GM19395 (cell line): ENCODE measurements at regions not wholly inside any gene's neighbourhood (a gene's known extent, or its start where the extent isn't known, plus 50 kb on each side); places are given as distances from the start of the nearest gene placed in this dataset.

Experiments
- ATAC-seq: cut with Tn5 transposase; IDR thresholded peaks from one replicate; pipeline ENCODE4 v1.9.1; 2021; ENCODE audit warnings: mild to moderate bottlenecking, moderate library complexity; ENCODE audit not compliant: unreplicated experiment

DNA sequence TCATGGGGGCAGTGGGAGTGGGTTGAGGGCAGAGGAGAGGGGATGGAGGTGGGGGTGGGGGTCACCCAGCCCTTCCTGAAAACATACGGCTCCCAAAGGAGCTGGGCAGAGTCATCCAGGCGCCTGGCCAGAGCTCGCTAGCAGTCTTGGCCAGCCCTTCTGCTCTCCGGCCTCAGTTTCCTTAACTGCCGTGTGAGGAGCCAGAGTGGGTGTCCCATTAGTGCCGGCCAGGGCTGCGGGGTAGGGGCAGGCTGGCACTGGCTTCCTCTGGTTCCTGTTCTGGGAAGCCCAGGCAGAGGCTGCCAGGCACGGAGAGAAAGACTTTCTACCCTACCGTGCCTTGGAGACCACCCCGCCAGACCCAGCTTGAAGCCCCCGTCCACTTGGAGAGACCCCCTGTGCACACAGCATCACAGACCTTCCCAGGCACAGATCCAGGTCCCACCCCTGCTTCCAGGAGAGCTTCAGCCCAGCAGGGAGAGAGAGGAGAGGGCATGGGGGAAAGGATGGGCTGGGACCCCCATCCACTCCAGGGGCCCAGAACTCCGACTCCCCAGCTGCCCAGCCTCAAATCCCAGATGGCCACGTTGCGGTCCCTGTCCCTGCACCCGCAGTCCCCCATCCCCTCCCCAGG lies 93.3 kb downstream of the RFLNA start:
- no peak for ATAC-seq

DNA sequence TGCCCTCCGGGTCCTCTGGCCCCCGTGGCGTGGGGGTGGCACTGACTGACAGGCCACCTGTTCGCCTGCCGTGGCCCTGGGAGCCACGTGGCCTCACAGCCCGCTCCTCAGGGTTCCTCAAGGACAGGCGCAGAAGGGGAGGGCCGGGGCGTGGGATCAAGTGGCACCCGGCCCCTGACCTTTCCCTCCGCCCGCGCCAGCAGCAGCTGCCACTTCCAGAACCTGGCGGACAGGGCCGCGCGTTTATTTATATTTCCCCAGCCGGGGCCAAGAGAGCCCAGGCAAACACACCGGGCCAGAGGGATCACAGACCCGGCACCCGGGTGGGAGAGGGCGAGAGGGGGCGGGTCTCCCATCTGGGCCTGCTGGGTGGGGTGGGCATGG lies 92.6 kb downstream of the RFLNA start:
- ATAC-seq = no peak

DNA sequence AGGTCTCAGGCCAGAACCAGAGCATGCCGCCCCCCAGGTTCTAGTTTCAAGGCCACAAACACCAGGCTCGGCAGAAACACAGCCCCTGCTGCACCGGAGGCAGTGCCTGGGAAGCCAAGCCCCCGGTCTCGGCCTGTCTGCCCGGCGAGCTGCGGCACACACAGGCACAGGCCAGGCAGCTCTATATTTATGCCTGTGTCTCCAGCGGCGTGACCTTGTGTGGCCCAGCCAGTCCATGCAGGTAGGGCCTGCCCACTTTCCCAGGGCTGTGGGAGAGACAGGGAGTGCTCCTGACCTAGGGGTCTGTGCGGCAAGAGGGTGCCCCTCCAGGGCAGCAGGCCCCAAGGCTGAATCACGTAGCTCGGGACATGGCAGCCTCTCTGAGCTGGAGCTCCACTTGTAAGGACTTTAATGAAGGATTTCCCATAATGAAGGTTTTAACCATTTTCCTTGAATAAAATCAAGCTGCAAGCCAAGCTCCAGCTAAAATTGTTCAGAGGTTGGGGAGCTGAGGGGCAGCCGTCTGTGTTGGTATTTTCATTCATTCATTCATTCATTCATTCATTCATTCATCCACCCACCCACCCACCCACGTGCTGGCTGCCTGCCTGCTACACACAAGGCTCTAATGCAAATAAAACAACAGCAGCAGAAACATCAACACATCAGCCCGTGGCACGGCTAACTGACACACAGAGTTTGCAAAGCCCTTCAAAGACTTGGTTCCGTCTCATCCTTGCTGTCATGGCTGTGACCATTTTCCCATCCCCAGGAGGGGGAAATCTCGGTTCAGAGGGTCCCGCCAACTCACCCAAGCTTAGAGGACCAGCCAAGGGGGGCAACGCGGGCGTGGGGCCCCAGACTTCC lies 92.0 kb downstream of the RFLNA start:
- no peak for ATAC-seq

- ATAC-seq = no peak
These were observed 91.2 kb downstream of the RFLNA start for GRCh38 chr12:124386059-124386458.

- no peak for ATAC-seq
These were observed 90.5 kb downstream of the RFLNA start for GRCh38 chr12:124385219-124385969.

GRCh38 chr12:124384299-124384894 lies 89.5 kb downstream of the RFLNA start:
- ATAC-seq = no peak

DNA sequence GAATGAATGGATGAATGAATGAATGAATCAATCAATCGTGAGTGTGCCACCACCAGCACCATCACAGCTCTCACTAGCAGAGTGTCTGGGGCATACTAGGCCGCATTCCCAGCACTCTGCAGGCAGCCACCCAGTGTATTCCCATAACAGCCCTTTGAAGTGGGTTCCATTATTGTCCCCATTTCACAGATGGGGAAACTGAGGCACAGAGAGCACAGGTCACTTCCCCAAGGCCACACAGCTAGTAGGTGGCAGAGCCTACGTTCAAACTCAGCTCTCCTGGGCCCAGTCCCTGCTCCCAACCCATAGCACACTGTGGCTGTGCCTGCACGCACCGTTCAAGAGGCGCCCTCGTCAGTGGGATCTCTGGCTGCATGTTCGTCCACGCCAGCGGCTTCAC lies 88.1 kb downstream of the RFLNA start:
- no peak for ATAC-seq

- no peak for ATAC-seq
These were observed 86.8 kb downstream of the RFLNA start for GRCh38 chr12:124381456-124382296.

- ATAC-seq = no peak
These were observed 86.0 kb downstream of the RFLNA start for GRCh38 chr12:124380796-124381455.

GRCh38 chr12:124379938-124380754 lies 85.3 kb downstream of the RFLNA start:
- no peak for ATAC-seq

GRCh38 chr12:124379379-124379937 lies 84.6 kb downstream of the RFLNA start:
- ATAC-seq = no peak

DNA sequence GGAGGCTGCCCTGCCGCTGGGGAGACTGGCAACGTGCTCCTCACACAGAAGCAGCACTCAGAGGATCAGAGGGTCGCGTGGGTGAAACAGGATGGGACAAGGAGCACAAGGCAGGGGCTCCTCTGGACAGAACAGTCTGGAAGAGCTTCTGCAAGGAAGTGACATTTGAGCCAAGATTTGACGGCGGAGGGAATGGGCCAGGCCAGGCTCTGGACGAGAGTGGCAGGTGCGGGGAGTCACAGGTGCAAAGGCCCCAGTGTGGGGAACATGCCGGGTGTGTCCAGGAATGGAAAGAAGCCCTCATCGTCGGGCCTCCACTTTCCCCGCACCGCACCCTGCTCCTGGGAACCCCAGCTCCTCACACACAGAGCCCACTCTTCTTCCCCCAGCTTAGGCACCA lies 84.0 kb downstream of the RFLNA start:
- no peak for ATAC-seq

GRCh38 chr12:124377981-124378509 lies 83.2 kb downstream of the RFLNA start:
- ATAC-seq = no peak

DNA sequence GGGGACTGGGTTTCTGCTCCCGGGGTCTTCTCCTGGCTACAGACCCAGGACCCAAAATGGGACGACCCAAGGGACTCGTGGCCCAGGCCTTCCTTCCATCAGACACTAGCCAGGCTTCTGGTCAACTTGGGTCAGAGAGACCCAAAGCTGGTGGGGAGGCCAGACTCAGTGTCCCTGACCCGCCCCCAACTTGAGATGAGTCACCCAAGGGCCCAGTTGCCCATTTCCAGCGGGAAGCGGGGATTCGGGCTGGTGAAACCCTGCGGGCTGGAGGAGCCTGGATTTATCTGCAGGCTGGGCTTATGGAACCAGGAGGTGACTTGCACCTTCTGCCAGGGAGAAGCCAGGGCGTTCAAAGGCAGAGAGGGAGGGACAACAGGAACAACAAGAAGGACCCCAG lies 81.5 kb downstream of the RFLNA start:
- ATAC-seq = no peak

- no peak for ATAC-seq
These were observed 80.9 kb downstream of the RFLNA start for GRCh38 chr12:124375789-124376175.

- no peak for ATAC-seq
These were observed 80.4 kb downstream of the RFLNA start for GRCh38 chr12:124375141-124375788.

GRCh38 chr12:124374567-124374966 lies 79.7 kb downstream of the RFLNA start:
- ATAC-seq = no peak

DNA sequence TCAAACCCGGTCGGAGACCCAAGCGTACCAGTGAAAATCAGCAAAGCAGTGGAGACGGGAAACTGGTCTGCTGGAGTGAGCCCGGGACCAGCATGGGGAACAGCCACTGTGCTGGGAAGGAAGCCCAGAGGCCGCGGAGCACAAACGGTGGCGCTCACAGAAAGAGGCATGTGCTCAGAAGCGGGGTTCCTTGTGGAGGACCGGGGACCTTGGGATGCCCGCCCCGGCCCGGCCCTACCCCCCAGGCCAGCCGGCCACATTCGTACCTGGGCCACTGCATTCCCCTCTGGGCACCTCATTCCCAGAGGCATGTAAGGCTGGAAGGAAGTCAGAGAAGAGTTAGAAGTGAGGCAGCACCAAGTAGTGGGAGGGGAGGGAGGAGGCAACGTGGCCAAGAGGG lies 79.3 kb downstream of the RFLNA start:
- no peak for ATAC-seq
